DMS 273 (cell line): ENCODE measurements at regions not wholly inside any gene's neighbourhood (a gene's known extent, or its start where the extent isn't known, plus 50 kb on each side); places are given as distances from the start of the nearest gene placed in this dataset.
A peak's percentile ranks its signal among the peaks of the same experiment; 100 is the strongest.
"Not testable (repeated sequence)": the region's sequence is repeated elsewhere in the genome, so short reads cannot be mapped to it uniquely, and the experiment has no call there.

Experiments
- DNase-seq: peaks from one replicate; lab custom pipeline; 2025; ENCODE audit not compliant: unreplicated experiment; lab: John Stamatoyannopoulos, UW

DNA sequence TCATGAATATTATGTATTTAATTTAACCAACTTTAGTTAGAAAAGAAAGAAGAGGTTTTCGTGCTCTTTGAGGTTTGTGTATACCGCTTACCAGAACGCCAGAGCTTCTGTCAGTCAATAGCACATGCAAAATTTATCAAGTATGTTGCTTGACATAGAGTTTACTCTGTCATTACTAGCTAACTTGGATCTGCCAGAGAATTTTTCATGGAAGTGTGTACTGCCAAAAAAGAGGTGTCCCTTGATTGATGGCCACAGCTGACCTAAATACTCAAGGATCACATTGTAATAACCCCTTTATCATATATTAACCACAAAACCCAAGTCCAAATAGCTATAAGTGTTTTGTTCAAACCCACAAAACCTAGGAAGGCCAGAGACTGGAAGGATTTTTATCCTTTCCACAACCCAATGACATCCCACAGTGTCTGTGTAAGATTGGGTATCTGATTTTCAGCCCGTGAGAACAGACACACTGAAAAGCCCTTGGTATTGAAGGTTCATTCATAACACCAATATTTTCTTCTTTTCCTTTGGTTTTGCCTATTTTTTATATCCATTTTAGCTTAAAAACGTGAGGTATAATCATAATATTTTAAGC, 194.0 kb upstream of the EYA4 start:
- DNase-seq = no peak

DNA sequence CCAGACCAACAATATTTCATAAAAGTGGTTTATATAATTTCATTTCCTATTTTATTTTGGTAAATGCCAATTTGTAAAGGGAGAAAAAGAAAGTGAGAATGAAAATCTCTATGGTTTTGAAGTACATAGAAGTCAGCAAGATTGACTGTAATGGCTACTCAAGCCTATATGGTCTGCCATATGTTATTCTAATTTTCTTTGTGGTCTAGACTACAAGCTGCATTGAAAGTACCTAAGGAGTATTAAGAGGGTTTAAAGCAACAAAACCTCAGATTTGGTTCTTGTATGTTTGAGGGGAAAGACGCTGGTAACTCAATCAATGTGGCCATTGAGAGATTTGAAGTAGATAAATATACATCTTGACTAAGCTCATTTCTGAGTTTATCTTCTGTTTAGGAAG, 193.5 kb upstream of the EYA4 start:
- DNase-seq = no peak

DNA sequence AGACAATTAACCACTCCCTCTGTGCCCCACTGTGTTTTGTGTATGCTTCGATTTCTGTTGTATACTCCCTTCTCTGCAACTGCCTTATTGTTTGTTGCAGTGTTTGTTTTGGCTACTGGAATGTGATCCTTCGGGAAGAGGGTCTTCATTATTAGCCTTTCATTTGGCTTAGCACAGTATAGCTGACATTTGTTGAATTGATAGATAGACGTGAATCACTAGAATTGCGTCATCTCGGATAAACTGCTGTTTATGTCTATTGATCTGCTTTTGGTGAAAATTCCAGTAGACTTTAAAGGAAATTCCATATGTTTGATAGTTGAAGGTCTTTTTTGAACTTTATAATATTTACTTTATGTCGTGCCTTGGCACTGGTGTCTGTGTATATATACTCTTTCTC, 189.9 kb upstream of the EYA4 start:
- DNase-seq = no peak

DNA sequence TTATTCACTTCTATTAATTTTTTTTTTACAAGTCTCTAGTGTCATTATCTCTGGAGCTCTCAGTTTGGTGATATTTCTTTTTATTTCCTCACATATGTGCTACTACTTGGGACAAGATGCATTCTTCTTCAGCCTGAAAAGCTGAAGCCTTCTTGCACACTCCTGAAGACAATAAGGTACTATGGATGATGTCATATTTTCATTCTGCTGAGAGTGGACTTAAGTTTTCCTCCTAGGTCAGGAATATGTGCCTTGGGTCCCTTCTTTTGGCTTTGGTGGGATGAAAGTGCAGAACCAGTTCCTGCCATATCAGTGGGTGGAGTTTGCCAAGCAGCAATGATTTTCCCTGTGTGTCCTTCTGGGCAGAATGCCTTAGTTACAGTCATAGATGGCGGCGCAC, 188.7 kb upstream of the EYA4 start:
- DNase-seq = no peak

DNA sequence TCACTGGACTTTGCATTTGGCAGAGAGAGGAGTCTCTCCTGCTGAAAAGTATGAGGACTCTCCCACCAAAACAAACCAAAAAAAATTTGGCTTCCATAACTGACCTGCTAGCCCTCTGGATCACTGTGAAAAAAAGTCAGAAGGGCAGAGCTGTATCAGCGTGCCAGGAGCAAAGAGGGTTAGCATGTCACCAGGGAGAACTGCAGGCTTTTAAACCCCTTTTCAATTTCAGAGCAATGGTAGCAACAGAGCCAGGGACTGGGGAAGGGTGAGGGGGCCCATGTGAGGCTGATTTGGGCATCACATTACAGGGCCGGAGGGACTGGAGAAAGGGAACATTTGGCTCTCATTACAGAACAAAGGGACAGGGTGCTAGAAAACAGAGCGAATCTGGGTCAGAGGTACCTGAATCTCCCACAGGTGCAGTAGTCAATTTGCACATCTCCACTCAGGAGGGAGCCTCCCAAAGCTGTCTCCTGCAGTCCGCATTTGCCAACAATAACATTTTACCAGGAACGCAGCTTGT, 185.7 kb upstream of the EYA4 start:
- no peak for DNase-seq

DNA sequence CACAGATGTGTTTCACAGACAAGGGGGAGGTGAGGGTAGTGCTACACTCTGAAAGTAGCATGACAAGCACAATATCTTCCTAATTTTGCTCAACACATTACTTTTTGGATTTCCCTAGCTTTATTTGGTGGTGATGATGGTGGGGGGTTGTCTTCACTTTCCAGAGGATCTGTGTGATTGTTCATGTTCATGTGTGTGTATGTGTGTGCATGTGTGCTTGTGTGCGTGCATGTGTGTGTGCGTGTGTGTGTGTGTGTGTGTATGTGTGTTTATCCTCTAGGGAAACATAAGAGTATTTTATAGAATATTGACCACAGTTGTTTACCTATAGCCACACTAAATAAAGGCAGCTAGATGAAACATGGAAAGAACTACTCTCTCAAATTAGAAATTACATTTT, 183.8 kb upstream of the EYA4 start:
- no peak for DNase-seq

DNA sequence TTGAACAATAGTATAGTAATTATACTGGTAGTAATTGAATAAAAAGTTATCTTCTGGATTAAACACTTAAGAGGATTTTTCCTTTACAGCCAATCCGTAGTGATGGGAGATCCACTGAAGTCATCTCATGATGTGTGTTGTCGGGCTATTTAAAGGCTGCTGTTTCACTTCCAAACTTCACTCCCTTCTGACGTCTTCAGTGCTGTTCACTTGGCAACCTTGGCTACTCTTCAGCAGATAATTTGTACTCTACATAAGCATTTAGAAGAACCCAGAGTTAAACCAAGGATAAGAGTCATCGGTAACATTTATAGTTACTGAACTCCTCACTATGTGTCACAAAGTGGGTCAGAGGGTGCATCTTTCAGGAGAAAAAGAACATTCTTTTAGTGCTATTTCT, 179.1 kb upstream of the EYA4 start:
- DNase-seq = no peak

DNA sequence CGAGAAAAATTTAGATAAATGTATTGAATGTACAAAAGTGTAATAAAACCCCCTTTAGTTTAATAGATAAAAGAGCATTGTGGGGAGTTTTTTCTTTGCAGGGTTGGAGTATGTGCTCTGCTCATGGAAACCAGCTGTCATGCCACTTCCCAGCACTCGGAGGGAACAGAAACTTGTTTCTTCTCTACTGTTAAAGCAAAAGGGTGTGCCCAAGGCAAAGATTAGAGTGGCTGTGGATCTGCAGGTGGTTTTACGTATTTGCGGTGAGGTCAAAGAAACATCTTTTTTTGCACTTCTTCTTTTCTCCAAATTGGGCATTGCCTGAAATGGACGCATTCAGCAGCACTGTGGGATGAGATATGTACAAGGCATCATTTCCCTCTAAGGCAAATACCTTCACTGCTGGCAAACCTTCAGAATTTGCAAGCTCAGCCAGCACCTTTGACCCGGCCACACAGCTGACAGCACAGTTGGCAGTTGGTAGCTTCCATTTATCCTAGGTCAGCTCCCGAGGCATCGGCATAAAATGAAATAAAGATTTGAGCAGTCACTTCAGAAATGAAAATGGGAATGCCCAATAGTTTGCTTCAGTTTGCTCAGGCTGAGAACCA, 178.4 kb upstream of the EYA4 start:
- DNase-seq = no peak

DNA sequence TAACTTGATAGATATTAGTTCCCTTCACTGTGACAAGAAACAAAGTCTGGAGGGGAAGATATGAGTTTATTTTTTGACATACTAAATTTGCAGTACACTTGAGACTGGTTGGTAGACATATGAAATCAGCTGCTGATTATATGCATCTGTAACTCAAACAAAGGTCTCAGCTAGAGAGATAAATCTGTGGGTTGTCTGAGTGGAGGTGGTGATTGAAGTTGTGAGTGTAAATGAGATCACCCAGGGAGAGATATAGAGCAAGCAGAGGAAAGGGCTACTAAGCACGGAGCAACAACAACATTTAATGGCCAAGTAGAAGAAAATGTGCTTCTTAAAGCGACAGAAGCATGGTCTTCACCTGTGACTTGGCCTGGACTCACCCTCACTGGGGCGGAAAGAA, 173.2 kb upstream of the EYA4 start:
- no peak for DNase-seq

DNA sequence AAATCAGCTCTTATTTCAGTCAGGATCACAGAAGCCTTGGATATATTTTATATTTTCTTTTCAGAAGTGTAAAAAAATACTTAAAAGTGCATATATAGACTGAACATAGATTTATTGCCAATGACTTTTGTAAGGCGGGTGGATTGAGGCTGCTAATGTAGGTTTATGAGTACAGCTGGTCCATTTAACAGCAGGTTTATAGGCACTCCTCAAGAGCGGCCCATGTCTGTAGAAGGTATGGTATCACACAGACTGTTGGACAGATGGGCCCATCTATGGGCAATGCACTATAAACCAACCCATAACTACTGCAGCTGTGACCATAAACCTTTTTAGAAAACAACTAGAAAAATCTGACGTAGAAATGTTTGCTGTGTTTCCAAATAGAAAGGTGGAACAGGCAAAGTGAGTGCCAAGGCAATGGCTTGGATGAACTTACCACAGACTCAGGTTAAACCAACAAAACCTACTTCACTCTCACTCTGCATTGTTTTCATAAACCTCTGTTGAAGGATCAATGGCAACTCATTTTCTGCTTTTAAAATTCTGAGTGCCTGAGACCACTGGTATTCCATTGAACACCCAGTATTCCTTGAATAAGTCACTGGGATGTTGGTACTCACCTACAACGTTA, 170.6 kb upstream of the EYA4 start:
- peak; percentile 52 for DNase-seq

DNA sequence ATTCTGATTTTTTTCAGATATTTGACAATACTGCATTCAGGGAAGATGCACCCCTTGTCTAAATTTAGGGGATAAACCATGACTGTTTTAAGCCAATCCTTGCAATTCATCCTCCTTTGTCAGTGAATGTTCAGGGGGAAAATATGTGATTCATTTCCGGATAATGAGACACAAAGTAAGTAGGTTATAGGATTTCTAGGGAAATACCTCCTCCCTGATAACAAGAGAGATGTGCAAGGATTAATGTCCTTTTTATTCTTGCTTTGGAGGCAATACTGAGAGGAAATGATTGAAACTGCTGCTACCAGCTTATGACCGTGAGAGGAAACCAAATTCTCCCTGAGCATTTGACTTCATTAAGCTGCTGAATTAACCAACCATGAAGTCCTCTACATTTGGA, 161.3 kb upstream of the EYA4 start:
- DNase-seq = no peak

DNA sequence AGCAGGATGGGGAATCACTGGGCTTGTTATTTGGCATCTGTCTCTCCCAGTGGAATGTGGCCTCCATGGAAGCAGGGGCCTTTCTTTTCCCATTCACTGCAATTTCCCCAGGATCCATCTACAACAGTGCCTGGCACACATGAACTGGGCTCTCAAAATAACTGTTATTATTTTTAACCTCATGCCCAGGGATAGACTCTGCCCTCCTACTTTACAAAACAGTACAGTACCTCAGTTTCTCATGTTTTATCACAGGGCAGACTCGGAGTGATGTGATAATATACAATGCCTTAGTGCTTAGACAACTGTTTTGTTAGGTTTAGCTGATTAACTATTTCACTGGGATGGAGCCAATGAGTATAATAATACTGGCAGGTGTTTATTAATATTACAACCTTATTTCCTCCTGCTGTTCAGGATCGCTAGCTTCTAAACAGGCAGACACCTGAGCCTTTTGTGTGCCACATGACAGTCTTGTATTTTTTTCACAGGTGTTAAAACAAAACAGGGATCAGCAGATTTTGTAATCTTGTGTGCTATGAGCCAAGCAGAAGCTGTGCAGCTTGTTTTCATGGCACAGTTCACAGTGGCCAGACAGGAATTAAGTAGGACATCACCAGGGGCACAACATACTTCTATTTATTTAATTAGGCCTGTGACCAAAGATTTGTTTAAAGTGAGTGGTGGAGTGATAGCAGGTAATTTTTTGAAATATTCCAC, 157.7 kb upstream of the EYA4 start:
- DNase-seq = no peak

DNA sequence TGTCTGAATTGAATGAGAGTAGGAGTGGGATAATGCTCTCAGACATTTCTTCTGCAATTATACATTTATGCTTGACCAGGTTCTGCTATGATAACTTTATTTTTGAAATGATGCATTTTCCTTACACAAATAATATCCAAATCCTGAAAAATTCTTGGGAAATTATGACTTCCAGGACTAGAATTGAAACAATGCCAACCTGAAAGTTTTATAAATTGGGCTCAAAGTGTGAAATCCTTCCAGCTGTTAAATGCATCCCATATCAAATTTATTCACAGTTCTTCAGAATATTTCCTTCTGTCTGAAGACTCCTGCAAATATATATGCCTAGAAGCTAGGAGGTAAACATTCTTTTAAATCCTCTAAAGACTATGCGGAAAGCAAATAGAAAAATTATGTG, 155.7 kb upstream of the EYA4 start:
- no peak for DNase-seq

DNA sequence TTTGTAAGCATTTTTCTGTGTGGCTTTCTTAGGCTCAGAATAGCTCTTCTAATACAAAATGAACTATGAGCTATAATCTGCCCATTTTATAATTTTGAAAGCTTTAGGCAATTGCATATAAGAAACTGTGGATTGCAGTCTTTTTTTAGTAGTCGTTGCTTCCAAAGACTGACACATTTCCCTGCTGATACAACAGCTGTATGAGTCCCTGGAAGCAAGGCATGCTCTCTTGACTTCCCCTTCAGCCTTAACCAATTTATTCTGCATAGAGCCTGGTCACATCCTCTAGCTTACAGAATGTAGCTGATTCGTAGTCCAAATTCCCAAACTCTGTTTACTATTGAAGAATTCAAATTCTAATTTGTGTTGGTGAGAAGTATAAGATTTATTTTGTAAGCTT, 155.3 kb upstream of the EYA4 start:
- DNase-seq = no peak

DNA sequence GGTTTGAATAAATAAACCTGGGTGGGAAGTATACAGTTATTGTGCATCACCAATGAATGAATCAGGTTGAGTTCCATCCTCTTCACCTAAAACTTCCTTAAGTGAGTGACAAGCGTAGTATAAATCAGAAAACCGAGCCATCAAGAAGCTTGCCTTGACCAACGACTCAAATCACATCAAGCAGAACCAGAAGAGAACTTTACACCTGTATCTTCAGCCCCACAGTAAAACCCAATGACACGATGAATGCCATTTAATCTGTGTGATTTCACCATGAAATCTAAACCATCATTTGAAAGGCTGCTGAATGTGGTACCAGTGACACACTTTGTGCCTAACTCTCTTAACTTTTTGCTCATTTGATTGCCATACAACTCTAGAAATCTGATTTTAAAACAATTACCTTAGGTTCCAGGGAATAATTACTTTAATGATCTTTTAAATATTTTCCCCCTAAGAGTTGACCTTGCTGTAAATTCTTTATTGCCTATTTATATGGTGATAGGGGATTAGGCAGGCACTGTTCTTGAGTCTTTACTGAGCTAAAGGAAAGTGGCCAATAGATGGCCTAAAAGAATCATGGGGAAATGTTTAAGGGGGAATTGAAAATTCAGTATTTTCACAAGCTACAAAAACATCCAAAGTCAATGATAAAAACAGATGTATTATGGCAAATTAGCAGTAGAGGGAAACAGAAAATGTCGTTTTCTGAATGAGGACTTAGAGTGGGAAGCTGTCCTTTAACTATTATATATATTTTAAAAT, 152.0 kb upstream of the EYA4 start:
- no peak for DNase-seq

DNA sequence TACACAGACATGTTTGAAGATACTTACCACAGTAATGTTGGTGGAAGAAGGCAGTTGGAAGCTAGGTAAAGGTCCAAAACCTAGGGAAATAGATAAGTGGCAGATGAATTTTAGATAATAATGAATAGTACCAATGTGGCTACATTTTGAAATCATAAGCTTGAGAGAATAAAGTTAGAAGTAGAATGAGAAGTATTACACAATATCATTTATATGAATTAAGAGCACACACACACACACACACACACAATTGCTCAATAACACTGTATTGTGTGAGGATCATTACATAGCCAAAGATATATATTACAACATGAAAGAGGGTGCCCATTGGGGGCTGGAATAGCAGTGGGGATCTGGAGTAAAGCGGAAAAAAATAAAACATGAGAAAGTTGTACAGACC, 149.0 kb upstream of the EYA4 start:
- no peak for DNase-seq

DNA sequence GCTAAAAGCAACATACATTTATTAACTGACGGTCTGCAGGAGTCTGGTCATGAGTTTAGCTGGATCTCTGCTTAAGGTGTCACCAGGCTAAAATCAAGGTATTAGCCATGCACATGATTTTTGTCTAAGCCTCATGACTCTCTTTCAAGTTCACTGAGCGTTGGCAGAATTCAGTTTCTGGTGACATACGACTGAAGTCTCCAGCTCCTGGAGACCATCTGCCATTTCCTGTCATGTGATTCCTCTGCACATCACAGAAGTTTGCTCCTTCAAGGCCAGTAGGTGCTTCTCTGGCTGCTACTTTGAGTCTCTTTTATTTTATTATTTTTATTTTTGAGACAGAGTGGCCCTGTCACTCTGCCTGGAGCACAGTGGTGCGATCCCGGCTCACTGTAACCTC, 148.4 kb upstream of the EYA4 start:
- DNase-seq = peak; percentile 52

DNA sequence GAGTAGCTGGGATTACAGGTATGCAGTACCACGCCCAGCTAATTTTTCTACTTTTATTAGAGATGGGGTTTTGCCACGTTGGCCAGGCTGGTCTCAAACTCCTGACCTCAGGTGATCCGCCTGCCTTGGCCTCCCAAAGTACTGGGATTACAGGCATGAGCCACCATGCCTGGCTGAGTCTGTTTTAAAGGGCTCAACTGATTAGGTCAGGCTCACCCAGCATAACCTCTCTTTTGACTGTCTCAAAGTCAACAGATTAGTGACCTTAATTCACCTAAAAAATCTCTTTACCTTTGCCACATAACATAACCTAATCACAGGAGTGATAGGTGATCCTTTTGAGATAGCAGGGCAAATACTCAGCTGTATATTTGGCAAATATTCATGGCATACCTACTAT, 147.9 kb upstream of the EYA4 start:
- not testable (repeated sequence) for DNase-seq

DNA sequence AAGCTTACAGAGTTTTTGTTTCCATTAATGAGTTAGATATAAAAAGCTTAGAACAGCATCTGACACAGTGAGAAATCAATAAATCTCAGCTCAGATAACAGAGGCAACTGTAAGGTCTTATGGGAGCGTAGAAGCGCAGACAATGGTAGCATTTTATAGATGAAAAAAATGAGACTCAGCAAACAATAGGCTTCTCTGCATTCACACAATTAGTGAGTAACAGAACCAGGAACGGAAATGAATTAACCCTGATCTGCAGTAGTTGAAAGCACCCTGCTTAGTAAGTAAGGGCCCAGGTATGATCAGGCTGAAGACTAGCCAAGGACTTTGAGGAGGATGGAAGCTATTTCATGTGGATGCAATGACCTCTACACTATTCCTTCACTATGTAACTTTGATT, 147.2 kb upstream of the EYA4 start:
- no peak for DNase-seq

DNA sequence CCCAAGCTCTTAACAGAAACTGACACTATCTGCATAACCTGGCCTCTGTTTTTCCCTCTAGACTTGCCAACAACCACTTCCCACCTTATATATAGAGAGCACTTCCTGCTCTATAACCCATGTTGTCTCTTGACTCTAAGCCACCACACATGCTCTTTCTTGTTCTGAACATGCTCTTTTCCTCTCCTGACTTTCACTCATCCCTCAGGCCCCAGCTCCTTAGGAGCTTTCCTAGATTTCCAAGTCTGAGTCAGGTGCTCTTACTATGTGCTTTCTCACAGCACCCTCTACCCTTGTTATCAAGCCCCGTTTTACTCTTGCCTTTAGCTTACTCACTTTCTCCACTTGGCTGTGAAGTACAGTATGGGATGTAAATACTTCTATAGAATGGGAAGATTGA, 143.9 kb upstream of the EYA4 start:
- DNase-seq = no peak

DNA sequence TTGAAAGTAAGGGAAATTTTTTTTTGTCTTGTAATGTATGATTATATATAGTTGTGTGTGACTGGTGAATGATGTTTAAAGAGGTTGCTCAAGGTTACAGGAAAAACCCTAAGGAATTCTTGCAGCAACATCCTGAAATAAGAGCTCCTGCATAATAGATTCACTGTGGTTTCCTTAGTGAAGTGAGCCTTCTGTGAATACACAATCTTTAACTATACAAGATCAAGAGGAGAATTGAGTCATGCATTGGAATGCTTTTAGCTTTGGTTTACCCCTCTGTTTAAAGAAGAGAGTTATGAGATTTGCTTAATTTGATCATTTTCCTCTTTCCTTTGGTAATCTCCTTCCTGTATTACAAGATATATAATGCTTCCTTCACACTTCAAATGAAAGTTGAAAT, 141.6 kb upstream of the EYA4 start:
- DNase-seq = peak; percentile 4
